Natural killer cell (primary cell): ENCODE measurements at regions not wholly inside any gene's neighbourhood (a gene's known extent, or its start where the extent isn't known, plus 50 kb on each side); places are given as distances from the start of the nearest gene placed in this dataset.

Experiments
- ATAC-seq, 3 donors: fragments of 150-1000 bp in 2 of 3; fragments of 200-7000 bp in 1 of 3; cut with Tn5 transposase; 1 replicate in 1 of 3; 2 replicates in 2 of 3; pipeline ENCODE4 v1.10.0; 2021; ENCODE audit warnings: mild to moderate bottlenecking in 2 of 3, moderate library complexity in 2 of 3
- DNase-seq, 2 donors: peaks; one replicate each; pipeline versions ENCODE4 v3.0.0 to v3.0.0-alpha.2; 2013 to 2021; ENCODE audit warnings: mixed read lengths in 1 of 2
- H3K27ac ChIP-seq: one replicate; pipeline ENCODE4 v1.5.1; 2013; ENCODE audit warnings: mild to moderate bottlenecking, low read length
- H3K27me3 ChIP-seq: one replicate; pipeline ENCODE4 v1.6.1; 2013; ENCODE audit warnings: low read length; ENCODE audit not compliant: control insufficient read depth, insufficient read depth
- H3K36me3 ChIP-seq: one replicate; pipeline ENCODE4 v1.6.1; 2013; ENCODE audit warnings: low read length; ENCODE audit not compliant: control insufficient read depth, insufficient read depth
- H3K4me1 ChIP-seq: one replicate; pipeline ENCODE4 v1.6.1; 2013; ENCODE audit warnings: low read length; ENCODE audit not compliant: control insufficient read depth, insufficient read depth
- H3K4me3 ChIP-seq: one replicate; pipeline ENCODE4 v1.5.1; 2013; ENCODE audit warnings: low read length
- H3K9me3 ChIP-seq: one replicate; pipeline ENCODE4 v1.6.1; 2013; ENCODE audit warnings: low read length; ENCODE audit not compliant: control insufficient read depth, insufficient read depth
- H3K27ac Mint-ChIP-seq, 2 donors: one replicate each; pipeline ENCODE4 v1.8.0; 2022; ENCODE audit warnings: mild to moderate bottlenecking in 2 of 2, mixed read lengths in 2 of 2, moderate library complexity in 1 of 2
- H3K27me3 Mint-ChIP-seq, 2 donors: one replicate each; pipeline ENCODE4 v1.8.0; 2022; ENCODE audit warnings: low read depth in 2 of 2, mixed read lengths in 2 of 2
- H3K36me3 Mint-ChIP-seq: one replicate; pipeline ENCODE4 v1.8.0; 2022; ENCODE audit warnings: mixed read lengths
- H3K4me1 Mint-ChIP-seq, 2 donors: one replicate each; pipeline ENCODE4 v1.8.0; 2022; ENCODE audit warnings: mixed read lengths in 2 of 2
- H3K4me3 Mint-ChIP-seq: one replicate; pipeline ENCODE4 v1.8.0; 2022; ENCODE audit warnings: mild to moderate bottlenecking, moderate library complexity, mixed read lengths
- H3K9me3 Mint-ChIP-seq, 2 donors: one replicate each; pipeline ENCODE4 v1.8.0; 2022; ENCODE audit warnings: mixed read lengths in 2 of 2
- WGBS: methylation state at CpG from one replicate; pipeline ENCODE4 v1.1.7; 2013; ENCODE audit warnings: missing lambda C conversion rate; ENCODE audit not compliant: insufficient coverage; 5-methylcytosine and 5-hydroxymethylcytosine counted together
- intact Hi-C: fragments of 100-400 bp; cut with micrococcal nuclease; formaldehyde crosslinking; loops from one replicate; pipeline ENCODE4 v1.14.2; 2022
- TF ChIP-seq, protein P1 (sequence below): fragments of 200-600 bp; IDR thresholded peaks from one replicate; pipeline ENCODE4 v1.8.0; 2022; ENCODE audit warnings: antibody characterized with exemption

DNA sequence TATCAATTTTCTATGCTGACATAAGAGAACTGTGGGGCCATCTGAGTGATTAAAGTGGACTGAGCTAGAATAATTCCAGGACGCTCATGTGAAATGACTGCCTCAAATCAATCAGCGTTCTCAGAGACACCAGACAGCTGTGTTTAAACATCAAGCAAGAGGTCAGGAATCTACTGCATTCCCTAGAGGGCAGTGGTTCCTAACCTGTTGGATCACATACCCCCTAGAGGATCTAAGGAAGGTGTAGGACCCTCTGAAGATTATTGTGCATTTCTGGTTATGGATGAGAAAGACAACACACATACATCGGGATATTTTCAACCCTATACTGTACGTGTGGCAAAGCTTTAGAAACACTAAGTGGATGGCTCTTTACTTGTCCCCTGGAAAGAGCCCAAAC lies 51.8 kb upstream of the FREM2 start:
- no peak overlapping the region for H3K4me3 Mint-ChIP-seq
- DNase-seq (no peak), ATAC-seq (no peak)
- 82% methylated on average over 3 of the region's 4 CpGs for WGBS
- H3K27ac ChIP-seq, result no peak overlapping the region
- H3K4me1 ChIP-seq, result no peaks in the 10 kb centered on the region
- H3K4me3 ChIP-seq, result no peak overlapping the region
- no peaks in the 10 kb centered on the region for H3K27me3 ChIP-seq
- peaks cover 8 to 9% of the 10 kb centered on the region in 2 donors for H3K9me3 Mint-ChIP-seq
- no peak overlapping the region for H3K27ac Mint-ChIP-seq
- H3K36me3 Mint-ChIP-seq, result no peaks in the 10 kb centered on the region
- no peaks in the 10 kb centered on the region for H3K27me3 Mint-ChIP-seq
- no peaks in the 10 kb centered on the region for H3K4me1 Mint-ChIP-seq
- intact Hi-C loops, result no loop called here
- no peaks in the 10 kb centered on the region for H3K9me3 ChIP-seq
- no peaks in the 10 kb centered on the region for H3K36me3 ChIP-seq
- TF ChIP-seq, protein P1, sequence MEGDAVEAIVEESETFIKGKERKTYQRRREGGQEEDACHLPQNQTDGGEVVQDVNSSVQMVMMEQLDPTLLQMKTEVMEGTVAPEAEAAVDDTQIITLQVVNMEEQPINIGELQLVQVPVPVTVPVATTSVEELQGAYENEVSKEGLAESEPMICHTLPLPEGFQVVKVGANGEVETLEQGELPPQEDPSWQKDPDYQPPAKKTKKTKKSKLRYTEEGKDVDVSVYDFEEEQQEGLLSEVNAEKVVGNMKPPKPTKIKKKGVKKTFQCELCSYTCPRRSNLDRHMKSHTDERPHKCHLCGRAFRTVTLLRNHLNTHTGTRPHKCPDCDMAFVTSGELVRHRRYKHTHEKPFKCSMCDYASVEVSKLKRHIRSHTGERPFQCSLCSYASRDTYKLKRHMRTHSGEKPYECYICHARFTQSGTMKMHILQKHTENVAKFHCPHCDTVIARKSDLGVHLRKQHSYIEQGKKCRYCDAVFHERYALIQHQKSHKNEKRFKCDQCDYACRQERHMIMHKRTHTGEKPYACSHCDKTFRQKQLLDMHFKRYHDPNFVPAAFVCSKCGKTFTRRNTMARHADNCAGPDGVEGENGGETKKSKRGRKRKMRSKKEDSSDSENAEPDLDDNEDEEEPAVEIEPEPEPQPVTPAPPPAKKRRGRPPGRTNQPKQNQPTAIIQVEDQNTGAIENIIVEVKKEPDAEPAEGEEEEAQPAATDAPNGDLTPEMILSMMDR, result no peak

DNA sequence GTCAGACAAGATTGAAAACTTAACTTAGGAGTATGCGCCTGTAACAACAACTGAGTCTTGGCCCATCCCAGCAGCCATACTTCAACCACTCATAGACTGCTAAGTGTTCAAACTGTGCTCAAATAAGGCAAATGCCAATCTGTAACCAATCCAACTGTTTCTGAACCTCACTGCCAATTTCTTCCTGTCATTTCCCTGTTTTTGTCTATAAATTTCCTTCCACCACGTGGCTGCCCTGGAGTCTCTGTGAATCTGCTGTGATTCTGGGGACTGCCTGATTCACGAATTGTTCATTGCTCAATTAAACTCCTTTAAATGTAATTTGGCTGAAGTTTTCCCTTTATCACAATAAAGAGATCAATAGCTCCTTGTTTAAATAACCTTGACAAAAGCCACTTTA lies 50.8 kb upstream of the FREM2 start:
- no peaks in the 10 kb centered on the region for H3K4me1 ChIP-seq
- peaks cover 4 to 12% of the 10 kb centered on the region in 2 donors for H3K9me3 Mint-ChIP-seq
- H3K27me3 Mint-ChIP-seq, result no peaks in the 10 kb centered on the region
- no peaks in the 10 kb centered on the region for H3K27me3 ChIP-seq
- 62% methylated on average over 3 of the region's 3 CpGs for WGBS
- TF ChIP-seq, protein P1, result no peak
- ATAC-seq (no peak), DNase-seq (no peak)
- H3K36me3 ChIP-seq, result no peaks in the 10 kb centered on the region
- H3K9me3 ChIP-seq, result no peaks in the 10 kb centered on the region
- H3K4me3 ChIP-seq, result no peak overlapping the region
- H3K4me1 Mint-ChIP-seq, result no peaks in the 10 kb centered on the region
- H3K36me3 Mint-ChIP-seq, result no peaks in the 10 kb centered on the region
- H3K4me3 Mint-ChIP-seq, result no peak overlapping the region
- intact Hi-C loops, result no loop called here
- H3K27ac Mint-ChIP-seq, result no peak overlapping the region
- no peak overlapping the region for H3K27ac ChIP-seq

DNA sequence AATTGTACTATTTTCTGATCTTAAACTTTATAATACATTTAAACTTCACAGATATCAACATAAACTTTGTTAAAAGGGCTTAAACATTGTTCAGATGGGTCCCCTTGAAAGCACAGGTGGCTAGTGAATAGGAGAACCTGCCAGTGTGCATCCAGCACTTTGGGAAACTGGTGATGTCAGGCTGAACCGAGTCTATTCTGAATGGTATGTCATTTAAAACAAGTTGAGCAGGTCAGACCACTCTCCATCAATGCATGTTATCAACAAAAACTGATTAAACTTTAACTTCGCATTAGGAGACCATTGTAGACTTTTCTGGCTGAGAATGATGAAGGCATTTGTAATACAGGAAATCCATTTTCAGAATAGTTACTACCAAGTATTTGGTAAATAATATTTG lies 50.1 kb upstream of the FREM2 start:
- intact Hi-C loops, result no loop called here

More for the DNA sequence above, 50.1 kb upstream of the FREM2 start:
- Histone ChIP-seq H3K9me3 (no peaks in the 10 kb centered on the region), H3K36me3 (no peaks in the 10 kb centered on the region), H3K27me3 (no peaks in the 10 kb centered on the region), H3K4me3 (no peak overlapping the region), H3K27ac (no peak overlapping the region), H3K4me1 (no peaks in the 10 kb centered on the region)
- 40% methylated on average over 1 of the region's 2 CpGs for whole genome bisulfite sequencing
- Mint-ChIP-seq H3K27ac (no peak overlapping the region), H3K9me3 (peaks cover 4 to 12% of the 10 kb centered on the region in 2 donors), H3K4me3 (no peak overlapping the region), H3K27me3 (no peaks in the 10 kb centered on the region), H3K36me3 (no peaks in the 10 kb centered on the region), H3K4me1 (no peaks in the 10 kb centered on the region)
- TF ChIP-seq, protein P1, result no peak
- DNase-seq (no peak), ATAC-seq (no peak)
